ENCODE measurements at regions not wholly inside any gene's neighbourhood (a gene's known extent, or its start where the extent isn't known, plus 50 kb on each side); places are given as distances from the start of the nearest gene placed in this dataset.

GRCh38 chr6:126444659-126445273 is 104.9 kb downstream of the CENPW start:
- TF ChIP-seq, protein P1, sequence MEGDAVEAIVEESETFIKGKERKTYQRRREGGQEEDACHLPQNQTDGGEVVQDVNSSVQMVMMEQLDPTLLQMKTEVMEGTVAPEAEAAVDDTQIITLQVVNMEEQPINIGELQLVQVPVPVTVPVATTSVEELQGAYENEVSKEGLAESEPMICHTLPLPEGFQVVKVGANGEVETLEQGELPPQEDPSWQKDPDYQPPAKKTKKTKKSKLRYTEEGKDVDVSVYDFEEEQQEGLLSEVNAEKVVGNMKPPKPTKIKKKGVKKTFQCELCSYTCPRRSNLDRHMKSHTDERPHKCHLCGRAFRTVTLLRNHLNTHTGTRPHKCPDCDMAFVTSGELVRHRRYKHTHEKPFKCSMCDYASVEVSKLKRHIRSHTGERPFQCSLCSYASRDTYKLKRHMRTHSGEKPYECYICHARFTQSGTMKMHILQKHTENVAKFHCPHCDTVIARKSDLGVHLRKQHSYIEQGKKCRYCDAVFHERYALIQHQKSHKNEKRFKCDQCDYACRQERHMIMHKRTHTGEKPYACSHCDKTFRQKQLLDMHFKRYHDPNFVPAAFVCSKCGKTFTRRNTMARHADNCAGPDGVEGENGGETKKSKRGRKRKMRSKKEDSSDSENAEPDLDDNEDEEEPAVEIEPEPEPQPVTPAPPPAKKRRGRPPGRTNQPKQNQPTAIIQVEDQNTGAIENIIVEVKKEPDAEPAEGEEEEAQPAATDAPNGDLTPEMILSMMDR (conservative IDR thresholded peaks at IDR 0.05; ENCODE audit: low read length) = no peak
- no peak for TF ChIP-seq EZH2phosphoT487 (IDR thresholded peaks at IDR 0.05; ENCODE audit: borderline replicate concordance)
